SK-N-SH (cell line): ENCODE measurements at regions not wholly inside any gene's neighbourhood (a gene's known extent, or its start where the extent isn't known, plus 50 kb on each side); places are given as distances from the start of the nearest gene placed in this dataset.

Experiments
- CTCF ChIA-PET: fragments of 300-600, 350-600 bp; formaldehyde crosslinking; extraction: SDS; loops from one replicate; lab custom pipeline; 2021; lab: Yijun Ruan, JAX
- POLR2A ChIA-PET: fragments of 350-600 bp; sonication (Branson Sonifier 250); formaldehyde crosslinking; extraction: SDS; loops from one replicate; lab custom pipeline; 2020; ENCODE audit warnings: antibody characterized with exemption, inconsistent platforms; lab: Yijun Ruan, JAX
- DNase-seq: peaks from one replicate; pipeline ENCODE4 v3.0.0; 2012
- H2AFZ ChIP-seq: fragments of 200-600 bp; sonication (generic); 2 replicates; pipeline ENCODE4 v1.8.1; 2016; ENCODE audit warnings: antibody characterized with exemption, mild to moderate bottlenecking, low read depth
- H3F3A ChIP-seq: fragments of 200-600 bp; sonication (generic); replicated peaks from 2 replicates; pipeline ENCODE3; 2016; ENCODE audit warnings: antibody characterized with exemption, mild to moderate bottlenecking; ENCODE audit not compliant: insufficient read depth
- H3K27ac ChIP-seq, 2 experiments: fragments of 200-500 bp in 1 of 2; fragments of 200-600 bp in 1 of 2; sonication (Bioruptor generic) in 1 of 2; sonication (generic), shearing (Covaris generic) in 1 of 2; 2 replicates each; pipeline versions ENCODE4 v1.5.1 to v1.6.1; 2014 to 2016; ENCODE audit warnings: low read depth in 2 of 2, inconsistent platforms in 1 of 2, low read length in 1 of 2, mild to moderate bottlenecking in 1 of 2, mixed read lengths in 1 of 2
- H3K27me3 ChIP-seq: fragments of 200-600 bp; sonication (generic), shearing (Covaris generic); 2 replicates; pipeline ENCODE4 v1.6.1; 2016; ENCODE audit warnings: mixed run types; ENCODE audit not compliant: insufficient read depth
- H3K36me3 ChIP-seq, 2 experiments: fragments of 200-500 bp in 1 of 2; fragments of 200-600 bp in 1 of 2; sonication (Bioruptor generic) in 1 of 2; sonication (generic) in 1 of 2; replicated peaks in 1 of 2; 2 replicates each; pipeline versions ENCODE3 to v1.5.1; 2014 to 2016; ENCODE audit warnings: low read length in 1 of 2, mild to moderate bottlenecking in 1 of 2; ENCODE audit not compliant: insufficient read depth in 2 of 2, control insufficient read depth in 1 of 2
- H3K4me1 ChIP-seq, 2 experiments: fragments of 200-500 bp in 1 of 2; fragments of 200-600 bp in 1 of 2; sonication (Bioruptor generic) in 1 of 2; sonication (generic), shearing (Covaris generic) in 1 of 2; 2 replicates each; pipeline versions ENCODE4 v1.5.1 to v1.6.1; 2014 to 2016; ENCODE audit warnings: low read depth in 1 of 2, low read length in 1 of 2, mixed run types in 1 of 2; ENCODE audit not compliant: insufficient read depth in 2 of 2, control insufficient read depth in 1 of 2
- H3K4me2 ChIP-seq: fragments of 200-600 bp; sonication (generic), shearing (Covaris generic); 2 replicates; pipeline ENCODE4 v1.6.1; 2017; ENCODE audit warnings: mixed run types
- H3K4me3 ChIP-seq, 2 experiments: fragments of 200-500 bp in 1 of 2; fragments of 200-600 bp in 1 of 2; sonication (Bioruptor generic) in 1 of 2; sonication (generic), shearing (Covaris generic) in 1 of 2; 2 replicates each; pipeline versions ENCODE4 v1.5.1 to v1.8.1; 2014 to 2016; ENCODE audit warnings: low read depth in 2 of 2, inconsistent platforms in 1 of 2, low read length in 1 of 2, mild to moderate bottlenecking in 1 of 2, mixed read lengths in 1 of 2, moderate library complexity in 1 of 2
- H3K79me2 ChIP-seq: fragments of 200-600 bp; sonication (generic); 2 replicates; pipeline ENCODE4 v1.8.1; 2017; ENCODE audit warnings: mild to moderate bottlenecking; ENCODE audit not compliant: insufficient read depth
- H3K9ac ChIP-seq: fragments of 200-600 bp; sonication (generic); 2 replicates; pipeline ENCODE4 v1.6.1; 2017; ENCODE audit warnings: mixed run types
- H3K9me2 ChIP-seq: fragments of 200-600 bp; sonication (generic); 2 replicates; pipeline ENCODE4 v1.6.1; 2017; ENCODE audit warnings: mixed run types
- H3K9me3 ChIP-seq: fragments of 200-600 bp; sonication (generic); 2 replicates; pipeline ENCODE4 v1.6.1; 2017; ENCODE audit warnings: mixed run types, mild to moderate bottlenecking, moderate library complexity
- H4K20me1 ChIP-seq: fragments of 200-600 bp; sonication (generic); 2 replicates; pipeline ENCODE4 v1.6.1; 2017; ENCODE audit warnings: mild to moderate bottlenecking, mixed run types; ENCODE audit not compliant: insufficient read depth
- CHD2 ChIP-seq: fragments of 150-350 bp; IDR thresholded peaks from 2 replicates; pipeline ENCODE4 v1.6.1; 2018; ENCODE audit warnings: low read length; ENCODE audit not compliant: partially characterized antibody
- ELF1 ChIP-seq: IDR thresholded peaks from 2 replicates; pipeline ENCODE4 v1.4.0; 2012
- FOSL2 ChIP-seq: IDR thresholded peaks from 2 replicates; pipeline ENCODE4 v1.4.0; 2012; ENCODE audit warnings: low read depth, mild to moderate bottlenecking, moderate library complexity, borderline replicate concordance
- RFX5 ChIP-seq: IDR thresholded peaks from 2 replicates; pipeline ENCODE4 v1.6.1; 2012; ENCODE audit warnings: mild to moderate bottlenecking, improper control_type of control experiment, low read length
- RXRA ChIP-seq: IDR thresholded peaks from 2 replicates; pipeline ENCODE4 v1.4.0; 2012; ENCODE audit warnings: low read depth, mild to moderate bottlenecking, borderline replicate concordance
- SIN3A ChIP-seq: IDR thresholded peaks from 2 replicates; pipeline ENCODE4 v1.6.1; 2012; ENCODE audit warnings: low read depth, mild to moderate bottlenecking, low read length, moderate library complexity, borderline replicate concordance
- SMC3 ChIP-seq: IDR thresholded peaks from 2 replicates; pipeline ENCODE4 v1.6.1; 2012; ENCODE audit warnings: low read depth, low read length, improper control_type of control experiment
- TCF12 ChIP-seq: IDR thresholded peaks from 2 replicates; pipeline ENCODE4 v1.4.0; 2012
- TEAD4 ChIP-seq: IDR thresholded peaks from 2 replicates; pipeline ENCODE4 v1.4.0; 2012; ENCODE audit warnings: mild to moderate bottlenecking, borderline replicate concordance; ENCODE audit not compliant: insufficient read depth
- YY1 ChIP-seq: IDR thresholded peaks from 2 replicates; pipeline ENCODE4 v1.4.0; 2012; ENCODE audit warnings: low read depth, mild to moderate bottlenecking
- WGBS: methylation state at CpG from one replicate; pipeline ENCODE4 v1.1.6; 2017; ENCODE audit warnings: low lambda C conversion rate; 5-methylcytosine and 5-hydroxymethylcytosine counted together
- TF ChIP-seq, protein P1 (sequence below): fragments of 150-350 bp; IDR thresholded peaks from 2 replicates; pipeline ENCODE4 v1.6.1; 2016; ENCODE audit warnings: mild to moderate bottlenecking, low read depth, low read length
- TF ChIP-seq, protein P2 (sequence below): IDR thresholded peaks from 2 replicates; pipeline ENCODE4 v1.4.0; 2012; ENCODE audit warnings: low read depth
- TF ChIP-seq, protein P3 (sequence below): IDR thresholded peaks from 2 replicates; pipeline ENCODE4; 2012
- TF ChIP-seq, protein P4 (sequence below): IDR thresholded peaks from 2 replicates; pipeline ENCODE4 v1.6.1; 2012; ENCODE audit warnings: mild to moderate bottlenecking, low read depth, low read length, moderate library complexity

DNA sequence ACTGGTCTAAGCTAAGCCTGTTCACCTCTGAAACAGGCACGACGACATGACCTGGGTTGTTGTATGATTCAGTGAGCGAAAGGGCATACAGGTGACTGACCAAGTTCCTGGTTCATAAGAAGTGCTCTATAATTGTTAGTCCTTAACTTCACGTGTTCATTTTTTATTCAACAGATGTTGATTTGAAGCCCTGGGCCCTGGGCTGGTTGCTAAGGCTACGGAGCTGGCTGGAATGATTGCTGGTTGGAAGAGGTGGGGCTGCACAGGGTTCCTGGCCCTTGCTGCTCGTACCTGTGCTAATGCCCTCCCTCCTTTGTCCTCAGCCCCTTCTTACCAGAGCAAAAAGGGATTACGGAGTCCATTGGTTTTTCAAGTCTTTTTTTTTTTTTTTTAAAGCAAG is 111.3 kb upstream of the CSF3R start:
- no peaks in the 10 kb centered on the region for H3K9me3 ChIP-seq
- H3K36me3 ChIP-seq: no peaks in the 10 kb centered on the region
- no peak overlapping the region for H3K9ac ChIP-seq
- no peaks in the 10 kb centered on the region for H3K9me2 ChIP-seq
- no peak for DNase-seq
- WGBS: 42% methylated on average over 7 of the region's 7 CpGs
- no peak overlapping the region for H3K27ac ChIP-seq
- no peaks in the 10 kb centered on the region for H3F3A ChIP-seq
- H2AFZ ChIP-seq: no peak overlapping the region
- TF ChIP-seq, protein P1, sequence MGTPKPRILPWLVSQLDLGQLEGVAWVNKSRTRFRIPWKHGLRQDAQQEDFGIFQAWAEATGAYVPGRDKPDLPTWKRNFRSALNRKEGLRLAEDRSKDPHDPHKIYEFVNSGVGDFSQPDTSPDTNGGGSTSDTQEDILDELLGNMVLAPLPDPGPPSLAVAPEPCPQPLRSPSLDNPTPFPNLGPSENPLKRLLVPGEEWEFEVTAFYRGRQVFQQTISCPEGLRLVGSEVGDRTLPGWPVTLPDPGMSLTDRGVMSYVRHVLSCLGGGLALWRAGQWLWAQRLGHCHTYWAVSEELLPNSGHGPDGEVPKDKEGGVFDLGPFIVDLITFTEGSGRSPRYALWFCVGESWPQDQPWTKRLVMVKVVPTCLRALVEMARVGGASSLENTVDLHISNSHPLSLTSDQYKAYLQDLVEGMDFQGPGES: no peak
- TF ChIP-seq YY1: no peak
- no peak for TF ChIP-seq FOSL2
- TF ChIP-seq TEAD4: no peak
- TF ChIP-seq CHD2: no peak
- H3K79me2 ChIP-seq: no peaks in the 10 kb centered on the region
- H3K4me2 ChIP-seq: no peak overlapping the region
- no peaks in the 10 kb centered on the region for H3K4me1 ChIP-seq
- H4K20me1 ChIP-seq: no peaks in the 10 kb centered on the region
- POLR2A ChIA-PET: no interaction called here
- CTCF ChIA-PET: interaction anchor here (1.0 to 15.1 kb wide), 4 partner anchors 16 to 57 kb away, joined by 3 to 142 read pairs (median 7); no protein-coding TSS in a partner anchor
- no peaks in the 10 kb centered on the region; the same call in 1 of the 2 replicates for H3K27me3 ChIP-seq
- H3K4me3 ChIP-seq: no peak overlapping the region

DNA sequence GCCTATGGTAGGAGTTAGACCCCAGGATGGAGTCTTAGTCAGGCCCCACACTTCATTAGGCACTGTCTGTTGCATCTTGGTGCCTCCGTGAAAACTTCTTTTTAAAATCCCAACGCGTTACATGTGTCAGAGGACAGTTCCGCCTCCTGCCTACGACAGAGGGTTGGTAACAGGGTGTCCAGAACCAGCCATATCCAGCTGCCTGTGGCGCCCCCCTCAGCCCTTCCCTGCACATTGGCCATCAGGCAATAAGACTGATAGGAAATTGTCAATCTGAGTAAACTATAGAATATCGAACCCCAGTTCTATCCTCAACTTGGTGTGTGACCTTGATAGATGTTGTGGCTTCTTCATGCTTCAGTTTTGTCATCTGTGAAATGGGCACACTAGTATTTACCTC is 108.6 kb upstream of the CSF3R start:
- Histone ChIP-seq H3K36me3 (no peaks in the 10 kb centered on the region), H3F3A (no peaks in the 10 kb centered on the region), H3K79me2 (no peaks in the 10 kb centered on the region), H3K9me2 (no peaks in the 10 kb centered on the region), H3K27me3 (no peaks in the 10 kb centered on the region; the same call in 1 of the 2 replicates), H3K9ac (no peak overlapping the region), H3K9me3 (no peaks in the 10 kb centered on the region), H2AFZ (no peak overlapping the region), H3K4me2 (no peak overlapping the region), H3K4me1 (no peaks in the 10 kb centered on the region)
- DNase-seq: no peak
- 56% methylated on average over 7 of the region's 7 CpGs for WGBS
- CTCF ChIA-PET: interaction anchor here (1.1 to 15.1 kb wide), 4 partner anchors 9 to 863 kb away, joined by 3 to 142 read pairs (median 4); no protein-coding TSS in a partner anchor
- no peak for TF ChIP-seq TCF12
- no peak for TF ChIP-seq ELF1
- TF ChIP-seq, protein P1: no peak
- TF ChIP-seq SMC3: no peak
- TF ChIP-seq RFX5: no peak
- no peak for TF ChIP-seq CHD2
- TF ChIP-seq, all 33 proteins: peak for 0
- no peak overlapping the region for H3K4me3 ChIP-seq
- no peak overlapping the region for H3K27ac ChIP-seq
- POLR2A ChIA-PET: no interaction called here
- H4K20me1 ChIP-seq: no peaks in the 10 kb centered on the region

DNA sequence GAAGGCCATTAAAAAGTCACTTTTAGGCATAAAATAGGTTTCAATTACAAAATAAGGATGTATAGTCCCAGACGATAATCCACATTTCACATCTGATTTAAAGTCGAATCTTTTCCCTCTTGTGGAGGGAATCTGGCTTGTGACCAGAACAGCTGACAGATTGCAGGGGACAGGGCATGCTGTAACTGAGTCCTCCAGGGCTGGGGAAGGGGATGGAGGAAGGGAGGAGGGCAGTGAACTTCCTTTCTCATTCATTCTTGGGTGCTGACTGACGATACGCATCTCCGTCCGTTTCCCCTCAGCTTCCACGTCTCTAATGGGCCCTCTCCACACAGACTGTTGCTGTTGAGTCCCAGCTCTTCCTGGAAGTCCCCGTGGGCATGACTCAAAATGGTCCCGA is 108.1 kb upstream of the CSF3R start:
- no peak for DNase-seq
- H4K20me1 ChIP-seq: no peaks in the 10 kb centered on the region
- no peak overlapping the region for H3K4me2 ChIP-seq
- no peaks in the 10 kb centered on the region for H3K9me3 ChIP-seq
- H3K27me3 ChIP-seq: no peaks in the 10 kb centered on the region
- H3K9ac ChIP-seq: no peak overlapping the region
- 42% methylated on average over 9 of the region's 9 CpGs for WGBS
- no peak overlapping the region for H3K4me3 ChIP-seq
- no peaks in the 10 kb centered on the region for H3K4me1 ChIP-seq
- H3K27ac ChIP-seq: no peak overlapping the region
- ChIA-PET CTCF (interaction anchor here (0.8 to 15.1 kb wide), 5 partner anchors 8 to 864 kb away, joined by 3 to 142 read pairs (median 4); no protein-coding TSS in a partner anchor), POLR2A (no interaction called here)
- H3F3A ChIP-seq: no peaks in the 10 kb centered on the region
- no peaks in the 10 kb centered on the region for H3K79me2 ChIP-seq
- H3K36me3 ChIP-seq: no peaks in the 10 kb centered on the region
- H3K9me2 ChIP-seq: no peaks in the 10 kb centered on the region
- no peak overlapping the region for H2AFZ ChIP-seq
- TF ChIP-seq YY1 (no peak), RXRA (no peak), SIN3A (no peak)
- TF ChIP-seq, protein P2, sequence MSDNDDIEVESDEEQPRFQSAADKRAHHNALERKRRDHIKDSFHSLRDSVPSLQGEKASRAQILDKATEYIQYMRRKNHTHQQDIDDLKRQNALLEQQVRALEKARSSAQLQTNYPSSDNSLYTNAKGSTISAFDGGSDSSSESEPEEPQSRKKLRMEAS: no peak
- TF ChIP-seq, protein P3, sequence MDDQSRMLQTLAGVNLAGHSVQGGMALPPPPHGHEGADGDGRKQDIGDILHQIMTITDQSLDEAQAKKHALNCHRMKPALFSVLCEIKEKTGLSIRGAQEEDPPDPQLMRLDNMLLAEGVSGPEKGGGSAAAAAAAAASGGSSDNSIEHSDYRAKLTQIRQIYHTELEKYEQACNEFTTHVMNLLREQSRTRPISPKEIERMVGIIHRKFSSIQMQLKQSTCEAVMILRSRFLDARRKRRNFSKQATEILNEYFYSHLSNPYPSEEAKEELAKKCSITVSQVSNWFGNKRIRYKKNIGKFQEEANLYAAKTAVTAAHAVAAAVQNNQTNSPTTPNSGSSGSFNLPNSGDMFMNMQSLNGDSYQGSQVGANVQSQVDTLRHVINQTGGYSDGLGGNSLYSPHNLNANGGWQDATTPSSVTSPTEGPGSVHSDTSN: no peak
- TF ChIP-seq, protein P4, sequence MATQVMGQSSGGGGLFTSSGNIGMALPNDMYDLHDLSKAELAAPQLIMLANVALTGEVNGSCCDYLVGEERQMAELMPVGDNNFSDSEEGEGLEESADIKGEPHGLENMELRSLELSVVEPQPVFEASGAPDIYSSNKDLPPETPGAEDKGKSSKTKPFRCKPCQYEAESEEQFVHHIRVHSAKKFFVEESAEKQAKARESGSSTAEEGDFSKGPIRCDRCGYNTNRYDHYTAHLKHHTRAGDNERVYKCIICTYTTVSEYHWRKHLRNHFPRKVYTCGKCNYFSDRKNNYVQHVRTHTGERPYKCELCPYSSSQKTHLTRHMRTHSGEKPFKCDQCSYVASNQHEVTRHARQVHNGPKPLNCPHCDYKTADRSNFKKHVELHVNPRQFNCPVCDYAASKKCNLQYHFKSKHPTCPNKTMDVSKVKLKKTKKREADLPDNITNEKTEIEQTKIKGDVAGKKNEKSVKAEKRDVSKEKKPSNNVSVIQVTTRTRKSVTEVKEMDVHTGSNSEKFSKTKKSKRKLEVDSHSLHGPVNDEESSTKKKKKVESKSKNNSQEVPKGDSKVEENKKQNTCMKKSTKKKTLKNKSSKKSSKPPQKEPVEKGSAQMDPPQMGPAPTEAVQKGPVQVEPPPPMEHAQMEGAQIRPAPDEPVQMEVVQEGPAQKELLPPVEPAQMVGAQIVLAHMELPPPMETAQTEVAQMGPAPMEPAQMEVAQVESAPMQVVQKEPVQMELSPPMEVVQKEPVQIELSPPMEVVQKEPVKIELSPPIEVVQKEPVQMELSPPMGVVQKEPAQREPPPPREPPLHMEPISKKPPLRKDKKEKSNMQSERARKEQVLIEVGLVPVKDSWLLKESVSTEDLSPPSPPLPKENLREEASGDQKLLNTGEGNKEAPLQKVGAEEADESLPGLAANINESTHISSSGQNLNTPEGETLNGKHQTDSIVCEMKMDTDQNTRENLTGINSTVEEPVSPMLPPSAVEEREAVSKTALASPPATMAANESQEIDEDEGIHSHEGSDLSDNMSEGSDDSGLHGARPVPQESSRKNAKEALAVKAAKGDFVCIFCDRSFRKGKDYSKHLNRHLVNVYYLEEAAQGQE: no peak
